ENCODE measurements at regions not wholly inside any gene's neighbourhood (a gene's known extent, or its start where the extent isn't known, plus 50 kb on each side); places are given as distances from the start of the nearest gene placed in this dataset.

DNA sequence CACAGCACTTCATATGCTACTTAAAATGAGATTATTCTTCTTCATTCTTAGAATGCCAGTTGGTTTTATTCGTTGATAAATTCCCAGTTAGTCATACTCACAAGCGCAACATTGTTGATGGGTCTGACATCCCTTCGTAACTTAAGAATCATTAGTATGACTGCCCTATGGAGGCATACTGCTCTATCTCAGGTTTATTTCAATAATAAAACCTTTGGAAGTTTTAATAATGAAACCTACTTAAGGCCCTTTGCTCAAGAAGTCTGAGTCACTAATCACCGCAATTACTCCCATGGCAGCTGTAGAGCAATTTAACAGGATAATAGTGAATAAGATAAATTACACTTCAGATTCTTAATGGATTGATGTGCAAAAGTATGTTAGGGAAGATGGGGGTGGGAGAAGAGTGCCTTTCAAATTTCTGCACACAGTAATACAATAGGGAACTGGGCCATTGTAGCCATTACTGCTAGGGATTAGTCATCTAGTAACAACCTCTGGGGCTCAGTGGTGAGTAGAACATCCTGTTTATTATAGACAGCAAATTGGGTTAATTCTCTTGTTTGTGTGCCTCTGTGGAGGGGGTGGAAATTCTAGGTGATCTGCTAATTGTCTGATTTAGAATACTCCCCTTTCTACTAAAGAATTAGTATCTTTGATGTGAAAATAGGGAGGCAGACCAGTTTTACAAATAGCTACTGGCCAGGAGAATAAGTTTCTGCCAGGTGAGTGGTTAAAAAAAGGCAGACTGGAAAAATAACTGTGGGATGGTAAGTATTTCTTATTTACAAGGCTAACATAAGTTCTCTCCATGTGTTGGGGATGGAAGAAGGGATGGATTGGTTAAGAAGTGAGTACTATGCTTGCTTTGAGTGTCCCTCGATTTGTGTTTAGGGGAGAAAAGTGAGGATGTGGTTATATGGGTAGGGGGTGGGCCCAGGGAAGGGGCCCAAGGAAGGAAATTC is 74.5 kb upstream of the VKORC1L1 start:
- TF ChIP-seq CTCF (IDR thresholded peaks at IDR 0.05) (no peak), POLR2AphosphoS5 (IDR thresholded peaks at IDR 0.05) (no peak), POLR2A (IDR thresholded peaks at IDR 0.05) (no peak)

Data from prostate gland (tissue), 2 donors.